NB4 (cell line): ENCODE measurements at regions not wholly inside any gene's neighbourhood (a gene's known extent, or its start where the extent isn't known, plus 50 kb on each side); places are given as distances from the start of the nearest gene placed in this dataset.

ENCODE experiments used
- CTCF ChIP-seq: IDR thresholded peaks from one replicate; pipeline ENCODE4 v1.5.1; 2012; ENCODE audit warnings: low read depth, low read length
- POLR2A ChIP-seq: IDR thresholded peaks from 2 replicates; pipeline ENCODE4 v1.6.1; 2011; ENCODE audit warnings: mild to moderate bottlenecking; ENCODE audit not compliant: insufficient read length; ENCODE audit errors: extremely low read depth

GRCh38 chr6:76382201-76382600 lies 309.7 kb upstream of the IMPG1 start:
- TF ChIP-seq CTCF (no peak), POLR2A (no peak)
